ENCODE measurements at regions not wholly inside any gene's neighbourhood (a gene's known extent, or its start where the extent isn't known, plus 50 kb on each side); places are given as distances from the start of the nearest gene placed in this dataset.
"Not testable (repeated sequence)": the region's sequence is repeated elsewhere in the genome, so short reads cannot be mapped to it uniquely, and the experiment has no call there.

- no peaks in the 10 kb centered on the region for H3K4me1 ChIP-seq (ENCODE audit: insufficient read depth, low read length)
- no peak overlapping the region for H3K4me3 ChIP-seq (ENCODE audit: low read length)
- no peaks in the 10 kb centered on the region for H3K9me3 ChIP-seq (ENCODE audit: low read depth, low read length)
- no peaks in the 10 kb centered on the region for H3K27me3 ChIP-seq (ENCODE audit: insufficient read depth, low read length)
Observed at GRCh38 chr6:6952484-6952883, 155.3 kb upstream of the RREB1 start.

GRCh38 chr6:6952927-6953326, 154.8 kb upstream of the RREB1 start:
- not testable (repeated sequence) for H3K4me1 ChIP-seq (ENCODE audit: insufficient read depth, low read length); H3K4me3 ChIP-seq (ENCODE audit: low read length); H3K9me3 ChIP-seq (ENCODE audit: low read depth, low read length)

GRCh38 chr6:6960571-6961251, 147.1 kb upstream of the RREB1 start:
- H3K4me3 ChIP-seq (ENCODE audit: low read length): no peak overlapping the region
- no peaks in the 10 kb centered on the region for H3K4me1 ChIP-seq (ENCODE audit: insufficient read depth, low read length)
- H3K27me3 ChIP-seq (ENCODE audit: insufficient read depth, low read length): no peaks in the 10 kb centered on the region
- H3K9me3 ChIP-seq (ENCODE audit: low read depth, low read length): no peaks in the 10 kb centered on the region

More at GRCh38 chr6:6952927-6953326, 154.8 kb upstream of the RREB1 start:
- not testable (repeated sequence) for H3K27me3 ChIP-seq (ENCODE audit: insufficient read depth, low read length)

- no peaks in the 10 kb centered on the region for H3K27me3 ChIP-seq (ENCODE audit: insufficient read depth, low read length)
- no peaks in the 10 kb centered on the region for H3K9me3 ChIP-seq (ENCODE audit: low read depth, low read length)
- no peak overlapping the region for H3K4me3 ChIP-seq (ENCODE audit: low read length)
- no peaks in the 10 kb centered on the region for H3K4me1 ChIP-seq (ENCODE audit: insufficient read depth, low read length)
Observed at GRCh38 chr6:6962086-6962485, 145.7 kb upstream of the RREB1 start.

- no peaks in the 10 kb centered on the region for H3K4me1 ChIP-seq (ENCODE audit: insufficient read depth, low read length)
- no peak overlapping the region for H3K4me3 ChIP-seq (ENCODE audit: low read length)
- H3K27me3 ChIP-seq (ENCODE audit: insufficient read depth, low read length): no peaks in the 10 kb centered on the region
- no peaks in the 10 kb centered on the region for H3K9me3 ChIP-seq (ENCODE audit: low read depth, low read length)
Observed at GRCh38 chr6:6962699-6963098, 145.1 kb upstream of the RREB1 start.

- not testable (repeated sequence) for H3K27me3 ChIP-seq (ENCODE audit: insufficient read depth, low read length); H3K9me3 ChIP-seq (ENCODE audit: low read depth, low read length)
Observed at GRCh38 chr6:6963390-6963789, 144.4 kb upstream of the RREB1 start.

GRCh38 chr6:6964675-6965074, 143.1 kb upstream of the RREB1 start:
- H3K27me3 ChIP-seq (ENCODE audit: insufficient read depth, low read length): no peaks in the 10 kb centered on the region
- no peak overlapping the region for H3K4me3 ChIP-seq (ENCODE audit: low read length)
- no peaks in the 10 kb centered on the region for H3K4me1 ChIP-seq (ENCODE audit: insufficient read depth, low read length)
- H3K9me3 ChIP-seq (ENCODE audit: low read depth, low read length): no peaks in the 10 kb centered on the region

More at GRCh38 chr6:6963390-6963789, 144.4 kb upstream of the RREB1 start:
- not testable (repeated sequence) for H3K4me1 ChIP-seq (ENCODE audit: insufficient read depth, low read length); H3K4me3 ChIP-seq (ENCODE audit: low read length)

GRCh38 chr6:6966127-6966526, 141.6 kb upstream of the RREB1 start:
- Histone ChIP-seq H3K4me1 (ENCODE audit: insufficient read depth, low read length) (no peaks in the 10 kb centered on the region), H3K9me3 (ENCODE audit: low read depth, low read length) (no peaks in the 10 kb centered on the region), H3K27me3 (ENCODE audit: insufficient read depth, low read length) (no peaks in the 10 kb centered on the region), H3K4me3 (ENCODE audit: low read length) (no peak overlapping the region)

- Histone ChIP-seq H3K9me3 (ENCODE audit: low read depth, low read length) (no peaks in the 10 kb centered on the region), H3K4me3 (ENCODE audit: low read length) (no peak overlapping the region), H3K4me1 (ENCODE audit: insufficient read depth, low read length) (no peaks in the 10 kb centered on the region), H3K27me3 (ENCODE audit: insufficient read depth, low read length) (no peaks in the 10 kb centered on the region)
Observed at GRCh38 chr6:6966569-6966968, 141.2 kb upstream of the RREB1 start.

- H3K9me3 ChIP-seq (ENCODE audit: low read depth, low read length): no peaks in the 10 kb centered on the region
- H3K27me3 ChIP-seq (ENCODE audit: insufficient read depth, low read length): no peaks in the 10 kb centered on the region
- no peaks in the 10 kb centered on the region for H3K4me1 ChIP-seq (ENCODE audit: insufficient read depth, low read length)
- H3K4me3 ChIP-seq (ENCODE audit: low read length): no peak overlapping the region
Observed at GRCh38 chr6:6968357-6968730, 139.4 kb upstream of the RREB1 start.

GRCh38 chr6:6968731-6969552, 138.8 kb upstream of the RREB1 start:
- H3K4me3 ChIP-seq (ENCODE audit: low read length): no peak overlapping the region
- no peaks in the 10 kb centered on the region for H3K27me3 ChIP-seq (ENCODE audit: insufficient read depth, low read length)
- no peaks in the 10 kb centered on the region for H3K9me3 ChIP-seq (ENCODE audit: low read depth, low read length)

GRCh38 chr6:6969761-6970223, 138.0 kb upstream of the RREB1 start:
- no peaks in the 10 kb centered on the region for H3K4me1 ChIP-seq (ENCODE audit: insufficient read depth, low read length)
- no peaks in the 10 kb centered on the region for H3K27me3 ChIP-seq (ENCODE audit: insufficient read depth, low read length)
- no peaks in the 10 kb centered on the region for H3K9me3 ChIP-seq (ENCODE audit: low read depth, low read length)
- no peak overlapping the region for H3K4me3 ChIP-seq (ENCODE audit: low read length)

More at GRCh38 chr6:6968731-6969552, 138.8 kb upstream of the RREB1 start:
- no peaks in the 10 kb centered on the region for H3K4me1 ChIP-seq (ENCODE audit: insufficient read depth, low read length)

- Histone ChIP-seq H3K4me1 (ENCODE audit: insufficient read depth, low read length) (peaks cover 4% of the 10 kb centered on the region), H3K9me3 (ENCODE audit: low read depth, low read length) (no peaks in the 10 kb centered on the region), H3K27me3 (ENCODE audit: insufficient read depth, low read length) (no peaks in the 10 kb centered on the region)
Observed at GRCh38 chr6:6970851-6971250, 136.9 kb upstream of the RREB1 start.

GRCh38 chr6:6971369-6971768, 136.4 kb upstream of the RREB1 start:
- Histone ChIP-seq H3K4me3 (ENCODE audit: low read length) (no peak overlapping the region), H3K27me3 (ENCODE audit: insufficient read depth, low read length) (no peaks in the 10 kb centered on the region), H3K4me1 (ENCODE audit: insufficient read depth, low read length) (peaks cover 5% of the 10 kb centered on the region), H3K9me3 (ENCODE audit: low read depth, low read length) (no peaks in the 10 kb centered on the region)

More at GRCh38 chr6:6970851-6971250, 136.9 kb upstream of the RREB1 start:
- H3K4me3 ChIP-seq (ENCODE audit: low read length): no peak overlapping the region

- Histone ChIP-seq H3K9me3 (ENCODE audit: low read depth, low read length) (no peaks in the 10 kb centered on the region), H3K27me3 (ENCODE audit: insufficient read depth, low read length) (no peaks in the 10 kb centered on the region)
Observed at GRCh38 chr6:6972456-6972855, 135.3 kb upstream of the RREB1 start.

More at GRCh38 chr6:6972456-6972855, 135.3 kb upstream of the RREB1 start:
- H3K4me3 ChIP-seq (ENCODE audit: low read length): no peak overlapping the region
- peaks cover 5% of the 10 kb centered on the region for H3K4me1 ChIP-seq (ENCODE audit: insufficient read depth, low read length)

Measured in mononuclear cell (primary cell).